ENCODE measurements at regions not wholly inside any gene's neighbourhood (a gene's known extent, or its start where the extent isn't known, plus 50 kb on each side); places are given as distances from the start of the nearest gene placed in this dataset.

- no peaks in the 10 kb centered on the region for H3K9me3 ChIP-seq
- H3K27me3 ChIP-seq: no peaks in the 10 kb centered on the region
- 59% methylated on average over 2 of the region's 14 CpGs for WGBS (ENCODE audit: insufficient coverage, low coverage, low lambda C conversion rate, missing lambda C conversion rate)
- DNase-seq (no peak), ATAC-seq (no peak)
- H3K4me3 ChIP-seq: no peak overlapping the region
- no peaks in the 10 kb centered on the region for H3K4me1 ChIP-seq
- TF ChIP-seq POLR2A (IDR thresholded peaks at IDR 0.05) (no peak), CTCF (IDR thresholded peaks at IDR 0.05) (no peak)
- intact Hi-C loops (cut with DNase I): no loop called here
- H3K36me3 ChIP-seq: no peaks in the 10 kb centered on the region
- no peak overlapping the region for H3K27ac ChIP-seq
Observed at GRCh38 chr2:47243596-47244323, 67.4 kb upstream of the CALM2 start.

- no peak for TF ChIP-seq CTCF (IDR thresholded peaks at IDR 0.05)
- intact Hi-C loops (cut with DNase I): no loop called here
- H3K4me3 ChIP-seq: no peak overlapping the region
- no peak for DNase-seq
- H3K4me1 ChIP-seq: no peaks in the 10 kb centered on the region
- no peaks in the 10 kb centered on the region for H3K36me3 ChIP-seq
- ATAC-seq: no peak
- no peaks in the 10 kb centered on the region for H3K27me3 ChIP-seq
- 79% methylated on average over 3 of the region's 6 CpGs for WGBS (ENCODE audit: insufficient coverage, low coverage, low lambda C conversion rate, missing lambda C conversion rate)
- no peaks in the 10 kb centered on the region for H3K9me3 ChIP-seq
- no peak overlapping the region for H3K27ac ChIP-seq
Observed at GRCh38 chr2:47241715-47242114, 65.4 kb upstream of the CALM2 start.

- Histone ChIP-seq H3K27ac (no peak overlapping the region), H3K9me3 (no peaks in the 10 kb centered on the region), H3K4me1 (no peaks in the 10 kb centered on the region), H3K4me3 (no peak overlapping the region), H3K27me3 (no peaks in the 10 kb centered on the region), H3K36me3 (no peaks in the 10 kb centered on the region)
- DNase-seq: no peak
- intact Hi-C loops (cut with DNase I): no loop called here
- ATAC-seq: no peak
- no peak for TF ChIP-seq POLR2A (IDR thresholded peaks at IDR 0.05)
- TF ChIP-seq CTCF (IDR thresholded peaks at IDR 0.05): no peak
- 60% methylated on average over 5 of the region's 8 CpGs for WGBS (ENCODE audit: insufficient coverage, low coverage, low lambda C conversion rate, missing lambda C conversion rate)
Observed at GRCh38 chr2:47239119-47239969, 63.0 kb upstream of the CALM2 start.

DNA sequence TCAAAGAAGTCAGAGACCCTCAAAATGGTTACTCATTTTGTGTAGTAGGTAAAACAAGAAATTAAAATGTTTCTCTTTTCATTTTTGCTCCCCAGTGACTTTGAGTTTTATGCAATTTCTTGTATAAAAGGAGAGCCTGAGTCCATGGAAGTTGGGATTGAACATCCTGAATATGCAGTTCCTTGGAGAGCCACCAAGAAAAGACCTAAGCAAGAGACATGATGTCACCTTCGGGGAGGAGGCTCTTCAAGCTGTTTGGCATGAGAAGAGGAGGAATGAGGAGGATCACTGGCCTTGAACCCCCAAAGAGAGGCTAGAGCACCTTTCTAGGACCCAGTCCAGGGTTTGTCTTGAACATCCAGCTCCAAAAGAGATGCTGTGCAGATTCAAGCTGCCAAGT lies 62.3 kb upstream of the CALM2 start:
- H3K36me3 ChIP-seq: no peaks in the 10 kb centered on the region
- H3K27ac ChIP-seq: no peak overlapping the region
- WGBS (ENCODE audit: insufficient coverage, low coverage, low lambda C conversion rate, missing lambda C conversion rate): 60% methylated on average over 1 of the region's 1 CpG
- no peak overlapping the region for H3K4me3 ChIP-seq
- H3K27me3 ChIP-seq: no peaks in the 10 kb centered on the region
- intact Hi-C loops (cut with DNase I): no loop called here
- TF ChIP-seq CTCF (IDR thresholded peaks at IDR 0.05) (no peak), POLR2A (IDR thresholded peaks at IDR 0.05) (no peak)
- ATAC-seq (no peak), DNase-seq (no peak)
- H3K9me3 ChIP-seq: no peaks in the 10 kb centered on the region
- no peaks in the 10 kb centered on the region for H3K4me1 ChIP-seq

Data from right lobe of liver (tissue), 6 donors.